ENCODE measurements at regions not wholly inside any gene's neighbourhood (a gene's known extent, or its start where the extent isn't known, plus 50 kb on each side); places are given as distances from the start of the nearest gene placed in this dataset.

GRCh38 chr3:193787496-193787870, 194.5 kb downstream of the OPA1 start (continued):
- no peak for TF ChIP-seq CHD7 (IDR thresholded peaks at IDR 0.05; ENCODE audit: insufficient replicate concordance, low read length)

All from H1 (cell line).